Hippocampal formation (tissue), 2 donors: ENCODE measurements at regions not wholly inside any gene's neighbourhood (a gene's known extent, or its start where the extent isn't known, plus 50 kb on each side); places are given as distances from the start of the nearest gene placed in this dataset.
A peak's percentile ranks its signal among the peaks of the same experiment; 100 is the strongest.

Experiments
- DNase-seq, 2 donors: peaks; one replicate each; lab custom pipeline; 2025; lab: John Stamatoyannopoulos, UW

- no peak for DNase-seq
These were observed 84.9 kb upstream of the GLIS3 start for GRCh38 chr9:4384750-4385149.

- peak in 1 of 2 donors; percentile 10 for DNase-seq
These were observed 83.0 kb upstream of the GLIS3 start for GRCh38 chr9:4382722-4383317.

GRCh38 chr9:4381744-4382143 is 81.9 kb upstream of the GLIS3 start:
- DNase-seq = no peak

- no peak for DNase-seq
These were observed 80.5 kb upstream of the GLIS3 start for GRCh38 chr9:4380406-4380805.

- DNase-seq = peak in 1 of 2 donors; percentile 56
These were observed 75.7 kb upstream of the GLIS3 start for GRCh38 chr9:4375424-4376200.

- no peak for DNase-seq
These were observed 71.2 kb upstream of the GLIS3 start for GRCh38 chr9:4371108-4371507.

- no peak for DNase-seq
These were observed 70.6 kb upstream of the GLIS3 start for GRCh38 chr9:4370501-4370900.

- DNase-seq = peak; percentile 62 to 66
These were observed 66.9 kb upstream of the GLIS3 start for GRCh38 chr9:4366591-4367330.

- no peak for DNase-seq
These were observed 65.2 kb upstream of the GLIS3 start for GRCh38 chr9:4365055-4365454.

- DNase-seq = no peak
These were observed 62.4 kb upstream of the GLIS3 start for GRCh38 chr9:4362281-4362680.

GRCh38 chr9:4359016-4359415 is 59.1 kb upstream of the GLIS3 start:
- DNase-seq = no peak

GRCh38 chr9:4357929-4358328 is 58.1 kb upstream of the GLIS3 start:
- DNase-seq = no peak

- DNase-seq = no peak
These were observed 56.4 kb upstream of the GLIS3 start for GRCh38 chr9:4356306-4356705.

- no peak for DNase-seq
These were observed 53.4 kb upstream of the GLIS3 start for GRCh38 chr9:4353236-4353635.

GRCh38 chr9:4349816-4350418 is 50.0 kb upstream of the GLIS3 start:
- no peak for DNase-seq
